Neural cell (in vitro differentiated cells): ENCODE measurements at regions not wholly inside any gene's neighbourhood (a gene's known extent, or its start where the extent isn't known, plus 50 kb on each side); places are given as distances from the start of the nearest gene placed in this dataset.

ENCODE experiments used
- CTCF ChIP-seq: fragments of 450-650 bp; IDR thresholded peaks from 2 replicates; pipeline ENCODE4 v1.5.1; 2014; ENCODE audit warnings: antibody characterized with exemption, mild to moderate bottlenecking, moderate library complexity; ENCODE audit not compliant: poor library complexity, severe bottlenecking
- EP300 ChIP-seq: fragments of 450-650 bp; conservative IDR thresholded peaks from 2 replicates; pipeline ENCODE4 v1.6.1; 2014; ENCODE audit warnings: antibody characterized with exemption, mild to moderate bottlenecking, moderate library complexity; ENCODE audit not compliant: poor library complexity, severe bottlenecking
- EZH2 ChIP-seq: fragments of 200-600, 300-800 bp; shearing (Covaris generic), sonication (generic); IDR thresholded peaks from 2 replicates; pipeline ENCODE4 v1.6.1; 2014; ENCODE audit warnings: antibody characterized with exemption, low read length, borderline replicate concordance, mild to moderate bottlenecking; ENCODE audit not compliant: insufficient read depth, poor library complexity, severe bottlenecking
- MXI1 ChIP-seq: fragments of 450-650 bp; conservative IDR thresholded peaks from 2 replicates; pipeline ENCODE4 v1.6.1; 2014; ENCODE audit warnings: antibody characterized with exemption, mild to moderate bottlenecking; ENCODE audit not compliant: poor library complexity, severe bottlenecking
- POLR2AphosphoS5 ChIP-seq: IDR thresholded peaks from 2 replicates; pipeline ENCODE4 v1.6.1; 2012
- TAF1 ChIP-seq: IDR thresholded peaks from 2 replicates; pipeline ENCODE4 v1.6.1; 2012; ENCODE audit warnings: low read depth
- TF ChIP-seq, protein P1 (sequence below): IDR thresholded peaks from 2 replicates; pipeline ENCODE4 v1.6.1; 2012; ENCODE audit warnings: borderline replicate concordance

- no peak for TF ChIP-seq TAF1
- no peak for TF ChIP-seq CTCF
- TF ChIP-seq EP300, result no peak
- TF ChIP-seq, protein P1, sequence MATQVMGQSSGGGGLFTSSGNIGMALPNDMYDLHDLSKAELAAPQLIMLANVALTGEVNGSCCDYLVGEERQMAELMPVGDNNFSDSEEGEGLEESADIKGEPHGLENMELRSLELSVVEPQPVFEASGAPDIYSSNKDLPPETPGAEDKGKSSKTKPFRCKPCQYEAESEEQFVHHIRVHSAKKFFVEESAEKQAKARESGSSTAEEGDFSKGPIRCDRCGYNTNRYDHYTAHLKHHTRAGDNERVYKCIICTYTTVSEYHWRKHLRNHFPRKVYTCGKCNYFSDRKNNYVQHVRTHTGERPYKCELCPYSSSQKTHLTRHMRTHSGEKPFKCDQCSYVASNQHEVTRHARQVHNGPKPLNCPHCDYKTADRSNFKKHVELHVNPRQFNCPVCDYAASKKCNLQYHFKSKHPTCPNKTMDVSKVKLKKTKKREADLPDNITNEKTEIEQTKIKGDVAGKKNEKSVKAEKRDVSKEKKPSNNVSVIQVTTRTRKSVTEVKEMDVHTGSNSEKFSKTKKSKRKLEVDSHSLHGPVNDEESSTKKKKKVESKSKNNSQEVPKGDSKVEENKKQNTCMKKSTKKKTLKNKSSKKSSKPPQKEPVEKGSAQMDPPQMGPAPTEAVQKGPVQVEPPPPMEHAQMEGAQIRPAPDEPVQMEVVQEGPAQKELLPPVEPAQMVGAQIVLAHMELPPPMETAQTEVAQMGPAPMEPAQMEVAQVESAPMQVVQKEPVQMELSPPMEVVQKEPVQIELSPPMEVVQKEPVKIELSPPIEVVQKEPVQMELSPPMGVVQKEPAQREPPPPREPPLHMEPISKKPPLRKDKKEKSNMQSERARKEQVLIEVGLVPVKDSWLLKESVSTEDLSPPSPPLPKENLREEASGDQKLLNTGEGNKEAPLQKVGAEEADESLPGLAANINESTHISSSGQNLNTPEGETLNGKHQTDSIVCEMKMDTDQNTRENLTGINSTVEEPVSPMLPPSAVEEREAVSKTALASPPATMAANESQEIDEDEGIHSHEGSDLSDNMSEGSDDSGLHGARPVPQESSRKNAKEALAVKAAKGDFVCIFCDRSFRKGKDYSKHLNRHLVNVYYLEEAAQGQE, result no peak
- TF ChIP-seq POLR2AphosphoS5, result no peak
- TF ChIP-seq MXI1, result no peak
- TF ChIP-seq EZH2, result no peak
These were observed 82.9 kb upstream of the RNF152 start for GRCh38 chr18:61975526-61976326.
